ENCODE measurements at regions not wholly inside any gene's neighbourhood (a gene's known extent, or its start where the extent isn't known, plus 50 kb on each side); places are given as distances from the start of the nearest gene placed in this dataset.
"Not testable (repeated sequence)": the region's sequence is repeated elsewhere in the genome, so short reads cannot be mapped to it uniquely, and the experiment has no call there.

DNA sequence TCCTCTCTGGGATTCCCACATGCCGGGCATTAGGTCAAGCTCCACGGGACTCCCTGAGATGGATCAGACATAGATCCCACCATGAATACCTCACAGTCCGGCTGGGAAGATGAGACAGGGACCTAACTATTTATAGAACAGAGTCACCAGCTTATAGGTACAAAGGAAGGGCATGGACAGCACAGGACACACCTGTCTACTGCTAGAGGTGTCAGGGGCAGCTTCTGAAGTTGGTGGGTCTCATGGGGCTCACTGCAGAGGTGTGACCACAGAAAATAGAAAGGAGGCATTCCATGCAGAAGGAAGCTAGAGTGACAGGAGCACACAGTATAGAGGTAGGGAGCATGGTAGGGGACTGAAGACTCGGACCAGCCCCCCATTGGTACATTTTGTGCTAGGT is 1722.4 kb downstream of the SPATA31A7 start:
- TF ChIP-seq, protein P1, sequence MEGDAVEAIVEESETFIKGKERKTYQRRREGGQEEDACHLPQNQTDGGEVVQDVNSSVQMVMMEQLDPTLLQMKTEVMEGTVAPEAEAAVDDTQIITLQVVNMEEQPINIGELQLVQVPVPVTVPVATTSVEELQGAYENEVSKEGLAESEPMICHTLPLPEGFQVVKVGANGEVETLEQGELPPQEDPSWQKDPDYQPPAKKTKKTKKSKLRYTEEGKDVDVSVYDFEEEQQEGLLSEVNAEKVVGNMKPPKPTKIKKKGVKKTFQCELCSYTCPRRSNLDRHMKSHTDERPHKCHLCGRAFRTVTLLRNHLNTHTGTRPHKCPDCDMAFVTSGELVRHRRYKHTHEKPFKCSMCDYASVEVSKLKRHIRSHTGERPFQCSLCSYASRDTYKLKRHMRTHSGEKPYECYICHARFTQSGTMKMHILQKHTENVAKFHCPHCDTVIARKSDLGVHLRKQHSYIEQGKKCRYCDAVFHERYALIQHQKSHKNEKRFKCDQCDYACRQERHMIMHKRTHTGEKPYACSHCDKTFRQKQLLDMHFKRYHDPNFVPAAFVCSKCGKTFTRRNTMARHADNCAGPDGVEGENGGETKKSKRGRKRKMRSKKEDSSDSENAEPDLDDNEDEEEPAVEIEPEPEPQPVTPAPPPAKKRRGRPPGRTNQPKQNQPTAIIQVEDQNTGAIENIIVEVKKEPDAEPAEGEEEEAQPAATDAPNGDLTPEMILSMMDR (IDR thresholded peaks at IDR 0.05; ENCODE audit: low read depth, low read length, poor library complexity, severe bottlenecking) = not testable (repeated sequence)
- TF ChIP-seq EZH2phosphoT487 (IDR thresholded peaks at IDR 0.05; ENCODE audit: borderline replicate concordance, low read length) = not testable (repeated sequence)

All from DOHH2 (cell line).